ENCODE measurements at regions not wholly inside any gene's neighbourhood (a gene's known extent, or its start where the extent isn't known, plus 50 kb on each side); places are given as distances from the start of the nearest gene placed in this dataset.

DNA sequence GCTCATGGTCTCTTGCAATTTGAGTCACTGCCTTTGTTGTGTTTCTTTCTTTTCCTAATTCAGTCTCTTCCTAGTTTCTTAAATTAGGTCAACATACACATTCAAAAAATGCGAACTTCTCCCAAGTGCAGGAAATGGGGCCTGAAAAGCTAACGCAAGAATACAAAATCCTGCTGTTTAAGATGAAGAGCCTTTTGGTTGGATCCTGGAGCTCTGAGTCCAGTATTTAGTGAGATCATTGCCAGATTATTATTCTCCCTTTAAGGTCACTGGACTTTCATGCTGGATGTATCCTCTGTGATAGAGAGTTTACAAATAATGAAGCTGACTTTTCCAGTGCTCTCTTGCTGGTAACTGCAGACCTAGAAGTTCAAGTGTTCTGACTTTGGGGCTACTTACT lies 401.9 kb upstream of the MKI67 start:
- no peak for TF ChIP-seq POLR2AphosphoS5 (IDR thresholded peaks at IDR 0.05; ENCODE audit: low read depth, low read length)
- no peak for TF ChIP-seq REST (IDR thresholded peaks at IDR 0.05; ENCODE audit: insufficient read depth in 1 of 2, low read depth in 2 of 2, low read length in 2 of 2)
- TF ChIP-seq SIN3A (IDR thresholded peaks at IDR 0.05; ENCODE audit: borderline replicate concordance, insufficient read depth, low read length): no peak

DNA sequence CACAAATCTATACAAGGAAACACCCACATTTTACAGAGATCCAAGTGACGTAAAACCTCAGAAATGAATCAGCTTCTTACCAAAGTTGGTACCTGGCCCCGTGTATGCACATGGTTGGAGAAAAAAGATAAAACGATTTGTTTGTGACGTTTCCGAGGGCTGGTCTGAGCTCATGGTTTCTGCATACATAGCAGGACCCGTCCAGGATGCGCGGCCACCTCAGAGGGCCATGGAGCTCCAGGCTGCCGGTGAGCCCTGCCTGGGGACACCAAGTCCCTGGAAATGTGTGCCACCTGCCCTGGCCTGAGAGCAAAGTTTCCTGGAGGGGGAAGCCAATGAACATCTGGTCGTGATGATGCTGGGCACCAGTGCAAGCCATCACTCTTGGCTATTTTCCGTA lies 402.6 kb upstream of the MKI67 start:
- TF ChIP-seq SIN3A (IDR thresholded peaks at IDR 0.05; ENCODE audit: borderline replicate concordance, insufficient read depth, low read length) (no peak), FOXP2 (optimal IDR thresholded peaks at IDR 0.05; ENCODE audit: borderline replicate concordance, extremely low read depth, extremely low read length, insufficient read depth) (no peak), REST (IDR thresholded peaks at IDR 0.05; ENCODE audit: insufficient read depth in 1 of 2, low read depth in 2 of 2, low read length in 2 of 2) (no peak), POLR2AphosphoS5 (IDR thresholded peaks at IDR 0.05; ENCODE audit: low read depth, low read length) (no peak), TAF1 (IDR thresholded peaks at IDR 0.05; ENCODE audit: borderline replicate concordance, insufficient read depth, low read length) (no peak)

GRCh38 chr10:128529225-128529624 lies 403.0 kb upstream of the MKI67 start:
- no peak for TF ChIP-seq REST (IDR thresholded peaks at IDR 0.05; ENCODE audit: insufficient read depth in 1 of 2, low read depth in 2 of 2, low read length in 2 of 2)
- no peak for TF ChIP-seq POLR2AphosphoS5 (IDR thresholded peaks at IDR 0.05; ENCODE audit: low read depth, low read length)
- TF ChIP-seq FOXP2 (optimal IDR thresholded peaks at IDR 0.05; ENCODE audit: borderline replicate concordance, extremely low read depth, extremely low read length, insufficient read depth): no peak
- no peak for TF ChIP-seq TAF1 (IDR thresholded peaks at IDR 0.05; ENCODE audit: borderline replicate concordance, insufficient read depth, low read length)

- TF ChIP-seq TAF1 (IDR thresholded peaks at IDR 0.05; ENCODE audit: borderline replicate concordance, insufficient read depth, low read length) (no peak), REST (IDR thresholded peaks at IDR 0.05; ENCODE audit: insufficient read depth in 1 of 2, low read depth in 2 of 2, low read length in 2 of 2) (no peak), SIN3A (IDR thresholded peaks at IDR 0.05; ENCODE audit: borderline replicate concordance, insufficient read depth, low read length) (no peak), FOXP2 (optimal IDR thresholded peaks at IDR 0.05; ENCODE audit: borderline replicate concordance, extremely low read depth, extremely low read length, insufficient read depth) (no peak), POLR2AphosphoS5 (IDR thresholded peaks at IDR 0.05; ENCODE audit: low read depth, low read length) (no peak)
Observed at GRCh38 chr10:128530301-128530700, 404.1 kb upstream of the MKI67 start.

DNA sequence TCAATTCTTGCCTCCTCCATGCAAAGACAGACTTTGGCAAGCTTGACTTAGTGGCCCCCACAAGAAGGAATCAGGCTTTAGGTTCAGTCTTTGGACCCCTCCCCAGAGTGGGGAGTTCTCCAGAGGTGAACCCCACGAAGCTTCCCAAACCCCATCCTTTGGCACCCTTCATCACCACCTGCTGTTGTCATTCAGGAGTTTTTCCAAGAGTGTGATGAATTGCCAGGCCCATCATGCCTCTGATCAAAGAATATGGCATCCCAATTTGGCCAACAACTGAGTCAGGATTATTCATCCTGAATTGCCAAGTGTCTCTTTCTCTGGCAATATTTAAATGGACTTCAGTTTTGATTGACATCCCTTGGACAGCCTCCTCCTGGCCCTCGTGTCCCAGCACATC lies 404.7 kb upstream of the MKI67 start:
- no peak for TF ChIP-seq TAF1 (IDR thresholded peaks at IDR 0.05; ENCODE audit: borderline replicate concordance, insufficient read depth, low read length)
- no peak for TF ChIP-seq SIN3A (IDR thresholded peaks at IDR 0.05; ENCODE audit: borderline replicate concordance, insufficient read depth, low read length)
- no peak for TF ChIP-seq REST (IDR thresholded peaks at IDR 0.05; ENCODE audit: insufficient read depth in 1 of 2, low read depth in 2 of 2, low read length in 2 of 2)
- no peak for TF ChIP-seq POLR2AphosphoS5 (IDR thresholded peaks at IDR 0.05; ENCODE audit: low read depth, low read length)
- TF ChIP-seq FOXP2 (optimal IDR thresholded peaks at IDR 0.05; ENCODE audit: borderline replicate concordance, extremely low read depth, extremely low read length, insufficient read depth): no peak

Data from PFSK-1 (cell line).